HEK293 (cell line): ENCODE measurements at regions not wholly inside any gene's neighbourhood (a gene's known extent, or its start where the extent isn't known, plus 50 kb on each side); places are given as distances from the start of the nearest gene placed in this dataset.

Experiments
- CTCF ChIA-PET: fragments of 350-600 bp; formaldehyde crosslinking; extraction: SDS; loops from one replicate; lab custom pipeline; 2021; ENCODE audit warnings: antibody characterized with exemption; lab: Yijun Ruan, JAX
- POLR2A ChIA-PET: fragments of 300-600 bp; formaldehyde crosslinking; extraction: SDS; loops from one replicate; lab custom pipeline; 2020; ENCODE audit warnings: antibody characterized with exemption, inconsistent platforms; lab: Yijun Ruan, JAX
- H3K27ac ChIP-seq: fragments of 200-500 bp; sonication (Bioruptor generic); 2 replicates; pipeline ENCODE4 v1.5.1; 2014; ENCODE audit warnings: low read depth, low read length, control low read depth, inconsistent platforms; ENCODE audit errors: extremely low read depth
- H3K36me3 ChIP-seq, 2 experiments: fragments of 200-500 bp in 1 of 2; sonication (Bioruptor generic) in 1 of 2; 1 replicate in 1 of 2; 2 replicates in 1 of 2; pipeline ENCODE4 v1.5.1; 2014 to 2017; ENCODE audit warnings: inconsistent platforms in 2 of 2, low read length in 2 of 2; ENCODE audit not compliant: control insufficient read depth in 2 of 2, insufficient read depth in 1 of 2
- H3K4me1 ChIP-seq: fragments of 200-500 bp; sonication (Bioruptor generic); 2 replicates; pipeline ENCODE4 v1.5.1; 2014; ENCODE audit warnings: mild to moderate bottlenecking, low read length, inconsistent platforms; ENCODE audit not compliant: control insufficient read depth, insufficient read depth
- H3K4me3 ChIP-seq: 2 replicates; pipeline ENCODE4 v1.5.1; 2011; ENCODE audit warnings: low read depth, mild to moderate bottlenecking, control low read depth, low read length, moderate library complexity
- H3K9me3 ChIP-seq: fragments of 200-500 bp; sonication (Bioruptor generic); 2 replicates; pipeline ENCODE4 v1.5.1; 2014; ENCODE audit warnings: low read depth, low read length, inconsistent platforms; ENCODE audit not compliant: control insufficient read depth, insufficient read depth
- GLIS1 ChIP-seq: fragments of 450-650 bp; formaldehyde crosslinking; IDR thresholded peaks from 2 replicates; pipeline ENCODE4 v1.5.1; 2016; ENCODE audit warnings: missing biosample characterization, missing genetic modification characterization
- HOXA7 ChIP-seq: sonication (generic); formaldehyde crosslinking; IDR thresholded peaks from 2 replicates; pipeline ENCODE4 v1.8.1; 2022; ENCODE audit warnings: missing genetic modification reagents, borderline replicate concordance
- RBAK ChIP-seq: fragments of 450-650 bp; formaldehyde crosslinking; IDR thresholded peaks from 2 replicates; pipeline ENCODE4 v1.5.1; 2016; ENCODE audit warnings: missing biosample characterization, missing genetic modification characterization
- ZBTB7A ChIP-seq: fragments of 450-650 bp; formaldehyde crosslinking; IDR thresholded peaks from 2 replicates; pipeline ENCODE4 v1.5.1; 2016; ENCODE audit warnings: low read depth, missing biosample characterization, missing genetic modification characterization
- ZFP69B ChIP-seq: fragments of 450-650 bp; formaldehyde crosslinking; IDR thresholded peaks from 2 replicates; pipeline ENCODE4 v1.5.1; 2016; ENCODE audit warnings: missing biosample characterization, missing genetic modification characterization
- ZNF132 ChIP-seq: fragments of 450-650 bp; formaldehyde crosslinking; IDR thresholded peaks from 2 replicates; pipeline ENCODE4 v1.5.1; 2017; ENCODE audit warnings: missing biosample characterization, missing genetic modification characterization, borderline replicate concordance
- ZNF223 ChIP-seq: fragments of 450-650 bp; formaldehyde crosslinking; IDR thresholded peaks from 2 replicates; pipeline ENCODE4 v1.5.1; 2016; ENCODE audit warnings: missing biosample characterization, missing genetic modification characterization
- ZNF274 ChIP-seq, 2 experiments: fragments of 200-500 bp in 1 of 2; fragments of 450-650 bp in 1 of 2; sonication (Bioruptor generic) in 1 of 2; formaldehyde crosslinking in 1 of 2; IDR thresholded peaks; 2 replicates each; pipeline versions ENCODE4 v1.5.1 to v1.6.1; 2014 to 2016; ENCODE audit warnings: borderline replicate concordance in 1 of 2, inconsistent platforms in 1 of 2, low read length in 1 of 2, missing biosample characterization in 1 of 2, missing genetic modification characterization in 1 of 2
- ZNF341 ChIP-seq: fragments of 450-650 bp; formaldehyde crosslinking; IDR thresholded peaks from 2 replicates; pipeline ENCODE4; 2016; ENCODE audit warnings: low read depth, missing biosample characterization, missing genetic modification characterization
- ZNF571 ChIP-seq: fragments of 450-650 bp; formaldehyde crosslinking; IDR thresholded peaks from 2 replicates; pipeline ENCODE4 v1.5.0; 2017; ENCODE audit warnings: missing biosample characterization, missing genetic modification characterization
- ZNF600 ChIP-seq: fragments of 450-650 bp; formaldehyde crosslinking; IDR thresholded peaks from 2 replicates; pipeline ENCODE4 v1.5.1; 2016; ENCODE audit warnings: missing biosample characterization, missing genetic modification characterization
- ZNF626 ChIP-seq: fragments of 450-650 bp; sonication (Bioruptor Pico); formaldehyde crosslinking; IDR thresholded peaks from 2 replicates; pipeline ENCODE4 v1.5.1; 2018; ENCODE audit warnings: missing biosample characterization, missing genetic modification characterization, inconsistent platforms
- ZNF785 ChIP-seq: fragments of 450-650 bp; formaldehyde crosslinking; IDR thresholded peaks from 2 replicates; pipeline ENCODE4 v1.5.1; 2016; ENCODE audit warnings: missing biosample characterization, missing genetic modification characterization
- ZNF791 ChIP-seq: fragments of 450-650 bp; formaldehyde crosslinking; IDR thresholded peaks from 2 replicates; pipeline ENCODE4 v1.5.1; 2016; ENCODE audit warnings: missing biosample characterization, missing genetic modification characterization
- ZSCAN30 ChIP-seq: fragments of 450-650 bp; IDR thresholded peaks from 2 replicates; pipeline ENCODE4 v1.5.1; 2018; ENCODE audit warnings: missing biosample characterization, mild to moderate bottlenecking, missing genetic modification characterization, moderate library complexity
- TF ChIP-seq, protein P1 (sequence below): sonication (generic); formaldehyde crosslinking; IDR thresholded peaks from 2 replicates; pipeline ENCODE4 v1.8.1; 2022; ENCODE audit warnings: mild to moderate bottlenecking, moderate library complexity, missing genetic modification reagents
- TF ChIP-seq, protein P2 (sequence below): fragments of 450-650 bp; formaldehyde crosslinking; IDR thresholded peaks from 2 replicates; pipeline ENCODE4 v1.5.1; 2017; ENCODE audit warnings: missing biosample characterization, missing genetic modification characterization
- TF ChIP-seq, protein P3 (sequence below): fragments of 450-650 bp; formaldehyde crosslinking; IDR thresholded peaks from 2 replicates; pipeline ENCODE4 v1.5.1; 2016; ENCODE audit warnings: missing biosample characterization, missing genetic modification characterization
- TF ChIP-seq, protein P4 (sequence below): fragments of 450-650 bp; formaldehyde crosslinking; IDR thresholded peaks from 2 replicates; pipeline ENCODE4 v1.5.1; 2016; ENCODE audit warnings: missing biosample characterization, missing genetic modification characterization
- TF ChIP-seq, protein P5 (sequence below): fragments of 450-650 bp; formaldehyde crosslinking; IDR thresholded peaks from 2 replicates; pipeline ENCODE4 v1.5.1; 2016; ENCODE audit warnings: missing biosample characterization, missing genetic modification characterization

DNA sequence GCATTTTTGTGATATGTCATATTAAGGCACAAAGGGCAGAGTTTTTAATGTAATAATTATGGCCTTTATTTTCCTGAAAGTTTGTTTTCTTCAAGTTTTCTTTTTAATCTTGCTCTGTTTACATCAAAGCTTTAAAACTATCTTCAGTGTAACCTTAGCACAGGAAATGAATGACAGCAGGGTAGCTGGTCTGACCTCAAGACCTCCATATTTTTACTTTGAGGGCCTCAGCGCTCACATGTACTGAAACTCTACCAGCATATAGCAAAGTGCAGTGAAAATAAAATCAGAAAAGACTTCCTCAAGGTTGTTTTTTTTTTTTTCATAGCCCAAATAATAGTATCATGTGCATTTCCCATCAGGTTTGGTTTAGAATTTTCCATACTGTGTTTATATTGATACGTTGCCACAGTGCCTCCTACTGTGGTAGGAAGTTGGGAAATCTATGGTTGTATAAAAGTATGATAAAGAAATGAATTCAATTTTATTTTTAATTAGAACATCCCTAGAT is 163.4 kb downstream of the UBE2E3 start:
- Histone ChIP-seq H3K27ac (no peak overlapping the region), H3K36me3 (no peaks in the 10 kb centered on the region)
- TF ChIP-seq ZNF626 (tag by site-specific recombination) (no peak), ZNF785 (tag by site-specific recombination) (no peak), ZNF274 (IDR thresholded peaks at IDR 0.05; ENCODE audit: low read length) (no peak), ZNF274 (tag by site-specific recombination; IDR thresholded peaks at IDR 0.05; ENCODE audit: borderline replicate concordance) (no peak), ZNF341 (tag by site-specific recombination) (no peak), GLIS1 (tag by site-specific recombination) (no peak), RBAK (tag by site-specific recombination) (no peak), ZFP69B (no peak), HOXA7 (CRISPR knock-in tag) (no peak), ZNF223 (no peak), ZSCAN30 (tag by site-specific recombination) (no peak), ZNF791 (tag by site-specific recombination) (no peak), ZNF571 (tag by site-specific recombination) (no peak), ZNF132 (no peak), ZNF600 (tag by site-specific recombination) (no peak)
- TF ChIP-seq, protein P1, sequence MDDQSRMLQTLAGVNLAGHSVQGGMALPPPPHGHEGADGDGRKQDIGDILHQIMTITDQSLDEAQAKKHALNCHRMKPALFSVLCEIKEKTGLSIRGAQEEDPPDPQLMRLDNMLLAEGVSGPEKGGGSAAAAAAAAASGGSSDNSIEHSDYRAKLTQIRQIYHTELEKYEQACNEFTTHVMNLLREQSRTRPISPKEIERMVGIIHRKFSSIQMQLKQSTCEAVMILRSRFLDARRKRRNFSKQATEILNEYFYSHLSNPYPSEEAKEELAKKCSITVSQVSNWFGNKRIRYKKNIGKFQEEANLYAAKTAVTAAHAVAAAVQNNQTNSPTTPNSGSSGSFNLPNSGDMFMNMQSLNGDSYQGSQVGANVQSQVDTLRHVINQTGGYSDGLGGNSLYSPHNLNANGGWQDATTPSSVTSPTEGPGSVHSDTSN (CRISPR knock-in tag) = no peak
- TF ChIP-seq, protein P2, sequence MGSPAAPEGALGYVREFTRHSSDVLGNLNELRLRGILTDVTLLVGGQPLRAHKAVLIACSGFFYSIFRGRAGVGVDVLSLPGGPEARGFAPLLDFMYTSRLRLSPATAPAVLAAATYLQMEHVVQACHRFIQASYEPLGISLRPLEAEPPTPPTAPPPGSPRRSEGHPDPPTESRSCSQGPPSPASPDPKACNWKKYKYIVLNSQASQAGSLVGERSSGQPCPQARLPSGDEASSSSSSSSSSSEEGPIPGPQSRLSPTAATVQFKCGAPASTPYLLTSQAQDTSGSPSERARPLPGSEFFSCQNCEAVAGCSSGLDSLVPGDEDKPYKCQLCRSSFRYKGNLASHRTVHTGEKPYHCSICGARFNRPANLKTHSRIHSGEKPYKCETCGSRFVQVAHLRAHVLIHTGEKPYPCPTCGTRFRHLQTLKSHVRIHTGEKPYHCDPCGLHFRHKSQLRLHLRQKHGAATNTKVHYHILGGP (tag by site-specific recombination) = no peak
- TF ChIP-seq, protein P3, sequence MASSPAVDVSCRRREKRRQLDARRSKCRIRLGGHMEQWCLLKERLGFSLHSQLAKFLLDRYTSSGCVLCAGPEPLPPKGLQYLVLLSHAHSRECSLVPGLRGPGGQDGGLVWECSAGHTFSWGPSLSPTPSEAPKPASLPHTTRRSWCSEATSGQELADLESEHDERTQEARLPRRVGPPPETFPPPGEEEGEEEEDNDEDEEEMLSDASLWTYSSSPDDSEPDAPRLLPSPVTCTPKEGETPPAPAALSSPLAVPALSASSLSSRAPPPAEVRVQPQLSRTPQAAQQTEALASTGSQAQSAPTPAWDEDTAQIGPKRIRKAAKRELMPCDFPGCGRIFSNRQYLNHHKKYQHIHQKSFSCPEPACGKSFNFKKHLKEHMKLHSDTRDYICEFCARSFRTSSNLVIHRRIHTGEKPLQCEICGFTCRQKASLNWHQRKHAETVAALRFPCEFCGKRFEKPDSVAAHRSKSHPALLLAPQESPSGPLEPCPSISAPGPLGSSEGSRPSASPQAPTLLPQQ = no peak
- TF ChIP-seq, protein P4, sequence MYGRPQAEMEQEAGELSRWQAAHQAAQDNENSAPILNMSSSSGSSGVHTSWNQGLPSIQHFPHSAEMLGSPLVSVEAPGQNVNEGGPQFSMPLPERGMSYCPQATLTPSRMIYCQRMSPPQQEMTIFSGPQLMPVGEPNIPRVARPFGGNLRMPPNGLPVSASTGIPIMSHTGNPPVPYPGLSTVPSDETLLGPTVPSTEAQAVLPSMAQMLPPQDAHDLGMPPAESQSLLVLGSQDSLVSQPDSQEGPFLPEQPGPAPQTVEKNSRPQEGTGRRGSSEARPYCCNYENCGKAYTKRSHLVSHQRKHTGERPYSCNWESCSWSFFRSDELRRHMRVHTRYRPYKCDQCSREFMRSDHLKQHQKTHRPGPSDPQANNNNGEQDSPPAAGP (tag by site-specific recombination) = no peak
- TF ChIP-seq, protein P5, sequence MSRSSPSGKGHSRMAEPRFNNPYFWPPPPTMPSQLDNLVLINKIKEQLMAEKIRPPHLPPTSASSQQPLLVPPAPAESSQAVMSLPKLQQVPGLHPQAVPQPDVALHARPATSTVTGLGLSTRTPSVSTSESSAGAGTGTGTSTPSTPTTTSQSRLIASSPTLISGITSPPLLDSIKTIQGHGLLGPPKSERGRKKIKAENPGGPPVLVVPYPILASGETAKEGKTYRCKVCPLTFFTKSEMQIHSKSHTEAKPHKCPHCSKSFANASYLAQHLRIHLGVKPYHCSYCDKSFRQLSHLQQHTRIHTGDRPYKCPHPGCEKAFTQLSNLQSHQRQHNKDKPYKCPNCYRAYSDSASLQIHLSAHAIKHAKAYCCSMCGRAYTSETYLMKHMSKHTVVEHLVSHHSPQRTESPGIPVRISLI (tag by site-specific recombination) = no peak
- TF ChIP-seq, all 188 proteins: peak for 0
- CTCF ChIA-PET = interaction anchor here (0.7 kb wide), 1 partner anchor 23 kb away, joined by 3 read pairs; no protein-coding TSS in a partner anchor
- Histone ChIP-seq H3K9me3 (no peaks in the 10 kb centered on the region), H3K4me3 (no peak overlapping the region), H3K4me1 (no peaks in the 10 kb centered on the region)
- POLR2A ChIA-PET = no interaction called here

DNA sequence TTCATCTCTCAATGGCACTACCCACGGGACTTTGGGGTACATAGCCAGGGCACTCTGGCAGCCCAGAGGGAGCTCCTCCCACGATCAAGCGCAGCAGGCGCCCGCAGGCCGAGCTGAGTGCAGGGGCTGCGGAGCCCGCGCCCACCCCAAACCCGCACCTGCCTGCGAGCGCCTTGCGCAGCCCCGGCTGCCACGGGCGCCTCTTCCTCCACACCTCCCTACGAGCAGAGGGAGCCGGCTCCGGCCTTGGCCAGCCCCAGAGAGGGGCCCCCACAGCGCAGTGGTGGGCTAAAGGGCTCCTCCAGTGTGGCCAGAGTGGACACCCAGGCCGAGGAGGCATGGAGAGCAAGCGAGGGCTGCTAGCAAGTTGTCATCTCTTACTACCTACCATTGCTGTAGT is 165.2 kb downstream of the UBE2E3 start:
- Histone ChIP-seq H3K4me3 (no peak overlapping the region), H3K36me3 (no peaks in the 10 kb centered on the region), H3K27ac (no peak overlapping the region), H3K4me1 (no peaks in the 10 kb centered on the region), H3K9me3 (no peaks in the 10 kb centered on the region)
- ChIA-PET CTCF (no interaction called here), POLR2A (no interaction called here)
- TF ChIP-seq ZBTB7A (tag by site-specific recombination) = no peak
